ENCODE measurements at regions not wholly inside any gene's neighbourhood (a gene's known extent, or its start where the extent isn't known, plus 50 kb on each side); places are given as distances from the start of the nearest gene placed in this dataset.

- H3K27ac Mint-ChIP-seq, result no peak overlapping the region
- ChIA-PET POLR2A (no interaction called here), CTCF (no interaction called here)
- no peaks in the 10 kb centered on the region for H3K27me3 Mint-ChIP-seq (ENCODE audit: low read depth)
- peaks cover 38% of the 10 kb centered on the region for H3K9me3 Mint-ChIP-seq
- no peak overlapping the region for H3K4me3 Mint-ChIP-seq
- TF ChIP-seq PRDM15 (CRISPR knock-in tag; IDR thresholded peaks at IDR 0.05), result no peak
- no peak for TF ChIP-seq SMAD3 (CRISPR knock-in tag; IDR thresholded peaks at IDR 0.05; ENCODE audit: borderline replicate concordance)
- TF ChIP-seq ZSCAN18 (CRISPR knock-in tag; IDR thresholded peaks at IDR 0.05), result no peak
- no peak for TF ChIP-seq MXD4 (CRISPR knock-in tag; IDR thresholded peaks at IDR 0.05; ENCODE audit: borderline replicate concordance)
- no peak for TF ChIP-seq ATF2 (CRISPR knock-in tag; IDR thresholded peaks at IDR 0.05; ENCODE audit: borderline replicate concordance, low read depth)
- no peak for TF ChIP-seq TEAD1 (CRISPR knock-in tag; IDR thresholded peaks at IDR 0.05)
- no peak for TF ChIP-seq CDX4 (CRISPR knock-in tag; IDR thresholded peaks at IDR 0.05; ENCODE audit: borderline replicate concordance)
- no peak for TF ChIP-seq TEAD4 (CRISPR knock-in tag; IDR thresholded peaks at IDR 0.05)
- no peak for TF ChIP-seq ZBTB21 (CRISPR knock-in tag; IDR thresholded peaks at IDR 0.05; ENCODE audit: borderline replicate concordance)
- TF ChIP-seq EMX1 (CRISPR knock-in tag; IDR thresholded peaks at IDR 0.05), result no peak
- TF ChIP-seq ZNF425 (CRISPR knock-in tag; conservative IDR thresholded peaks at IDR 0.05), result no peak
- no peak for TF ChIP-seq CBFB (CRISPR knock-in tag; IDR thresholded peaks at IDR 0.05; ENCODE audit: low read depth)
- no peak for TF ChIP-seq ZNF416 (CRISPR knock-in tag; IDR thresholded peaks at IDR 0.05)
- TF ChIP-seq ARID4B (CRISPR knock-in tag; IDR thresholded peaks at IDR 0.05; ENCODE audit: borderline replicate concordance), result no peak
- TF ChIP-seq NR2C2 (CRISPR knock-in tag; IDR thresholded peaks at IDR 0.05), result no peak
- peaks cover 39% of the 10 kb centered on the region for H3K36me3 Mint-ChIP-seq
- DNase-seq (ENCODE audit: low spot score), result no peak
- peaks cover 6% of the 10 kb centered on the region; the same call in 1 of the 2 replicates for H3K4me1 Mint-ChIP-seq
- no peak for ATAC-seq
Measured at GRCh38 chr13:33692531-33692930, 125.4 kb upstream of the RFC3 start.
